GM23338 (cell line): ENCODE measurements at regions not wholly inside any gene's neighbourhood (a gene's known extent, or its start where the extent isn't known, plus 50 kb on each side); places are given as distances from the start of the nearest gene placed in this dataset.

Experiments
- POLR2AphosphoS5 ChIP-seq: IDR thresholded peaks from 2 replicates; pipeline ENCODE4 v1.6.1; 2016; ENCODE audit warnings: antibody characterized with exemption, low read depth
- TF ChIP-seq, protein P1 (sequence below), 2 experiments: fragments of 200-600 bp in 1 of 2; sonication (generic) in 1 of 2; conservative IDR thresholded peaks; 2 replicates each; pipeline versions ENCODE4 v1.5.1 to v1.6.1; 2016 to 2017; ENCODE audit warnings: antibody characterized with exemption in 2 of 2, low read depth in 2 of 2, mild to moderate bottlenecking in 2 of 2, moderate library complexity in 1 of 2
- TF ChIP-seq, protein P2 (sequence below): IDR thresholded peaks from 2 replicates; pipeline ENCODE4 v1.6.1; 2016; ENCODE audit warnings: antibody characterized with exemption
- TF ChIP-seq, protein P3 (sequence below): fragments of 250-450 bp; sonication (Bioruptor Pico); IDR thresholded peaks from 2 replicates; pipeline ENCODE4 v1.5.0; 2020; ENCODE audit warnings: mild to moderate bottlenecking, moderate library complexity

DNA sequence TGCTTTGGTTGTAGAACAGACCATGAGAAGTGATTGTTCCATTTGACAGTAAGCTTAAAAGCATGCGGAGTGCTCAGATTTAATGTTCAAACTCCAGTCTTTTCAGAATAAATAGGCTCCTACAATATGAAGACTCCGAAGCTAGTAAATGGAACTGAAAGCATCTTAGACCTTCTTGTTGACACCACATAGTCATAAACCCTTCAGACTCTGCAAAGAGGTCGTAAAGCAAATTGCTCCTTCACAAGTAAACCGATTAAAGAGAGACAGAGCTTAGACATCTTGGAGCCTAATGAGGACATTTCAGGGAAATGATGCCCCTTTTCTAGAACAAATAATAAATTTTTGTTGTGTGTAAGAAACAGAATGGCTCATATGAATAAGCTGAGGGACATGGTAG lies 511.0 kb upstream of the RIOK2 start:
- TF ChIP-seq, protein P1, sequence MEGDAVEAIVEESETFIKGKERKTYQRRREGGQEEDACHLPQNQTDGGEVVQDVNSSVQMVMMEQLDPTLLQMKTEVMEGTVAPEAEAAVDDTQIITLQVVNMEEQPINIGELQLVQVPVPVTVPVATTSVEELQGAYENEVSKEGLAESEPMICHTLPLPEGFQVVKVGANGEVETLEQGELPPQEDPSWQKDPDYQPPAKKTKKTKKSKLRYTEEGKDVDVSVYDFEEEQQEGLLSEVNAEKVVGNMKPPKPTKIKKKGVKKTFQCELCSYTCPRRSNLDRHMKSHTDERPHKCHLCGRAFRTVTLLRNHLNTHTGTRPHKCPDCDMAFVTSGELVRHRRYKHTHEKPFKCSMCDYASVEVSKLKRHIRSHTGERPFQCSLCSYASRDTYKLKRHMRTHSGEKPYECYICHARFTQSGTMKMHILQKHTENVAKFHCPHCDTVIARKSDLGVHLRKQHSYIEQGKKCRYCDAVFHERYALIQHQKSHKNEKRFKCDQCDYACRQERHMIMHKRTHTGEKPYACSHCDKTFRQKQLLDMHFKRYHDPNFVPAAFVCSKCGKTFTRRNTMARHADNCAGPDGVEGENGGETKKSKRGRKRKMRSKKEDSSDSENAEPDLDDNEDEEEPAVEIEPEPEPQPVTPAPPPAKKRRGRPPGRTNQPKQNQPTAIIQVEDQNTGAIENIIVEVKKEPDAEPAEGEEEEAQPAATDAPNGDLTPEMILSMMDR (conservative IDR thresholded peaks at IDR 0.05; ENCODE audit: low read depth in 2 of 2), result no peak
- TF ChIP-seq, protein P2, sequence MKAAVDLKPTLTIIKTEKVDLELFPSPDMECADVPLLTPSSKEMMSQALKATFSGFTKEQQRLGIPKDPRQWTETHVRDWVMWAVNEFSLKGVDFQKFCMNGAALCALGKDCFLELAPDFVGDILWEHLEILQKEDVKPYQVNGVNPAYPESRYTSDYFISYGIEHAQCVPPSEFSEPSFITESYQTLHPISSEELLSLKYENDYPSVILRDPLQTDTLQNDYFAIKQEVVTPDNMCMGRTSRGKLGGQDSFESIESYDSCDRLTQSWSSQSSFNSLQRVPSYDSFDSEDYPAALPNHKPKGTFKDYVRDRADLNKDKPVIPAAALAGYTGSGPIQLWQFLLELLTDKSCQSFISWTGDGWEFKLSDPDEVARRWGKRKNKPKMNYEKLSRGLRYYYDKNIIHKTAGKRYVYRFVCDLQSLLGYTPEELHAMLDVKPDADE, result no peak
- TF ChIP-seq, protein P3, sequence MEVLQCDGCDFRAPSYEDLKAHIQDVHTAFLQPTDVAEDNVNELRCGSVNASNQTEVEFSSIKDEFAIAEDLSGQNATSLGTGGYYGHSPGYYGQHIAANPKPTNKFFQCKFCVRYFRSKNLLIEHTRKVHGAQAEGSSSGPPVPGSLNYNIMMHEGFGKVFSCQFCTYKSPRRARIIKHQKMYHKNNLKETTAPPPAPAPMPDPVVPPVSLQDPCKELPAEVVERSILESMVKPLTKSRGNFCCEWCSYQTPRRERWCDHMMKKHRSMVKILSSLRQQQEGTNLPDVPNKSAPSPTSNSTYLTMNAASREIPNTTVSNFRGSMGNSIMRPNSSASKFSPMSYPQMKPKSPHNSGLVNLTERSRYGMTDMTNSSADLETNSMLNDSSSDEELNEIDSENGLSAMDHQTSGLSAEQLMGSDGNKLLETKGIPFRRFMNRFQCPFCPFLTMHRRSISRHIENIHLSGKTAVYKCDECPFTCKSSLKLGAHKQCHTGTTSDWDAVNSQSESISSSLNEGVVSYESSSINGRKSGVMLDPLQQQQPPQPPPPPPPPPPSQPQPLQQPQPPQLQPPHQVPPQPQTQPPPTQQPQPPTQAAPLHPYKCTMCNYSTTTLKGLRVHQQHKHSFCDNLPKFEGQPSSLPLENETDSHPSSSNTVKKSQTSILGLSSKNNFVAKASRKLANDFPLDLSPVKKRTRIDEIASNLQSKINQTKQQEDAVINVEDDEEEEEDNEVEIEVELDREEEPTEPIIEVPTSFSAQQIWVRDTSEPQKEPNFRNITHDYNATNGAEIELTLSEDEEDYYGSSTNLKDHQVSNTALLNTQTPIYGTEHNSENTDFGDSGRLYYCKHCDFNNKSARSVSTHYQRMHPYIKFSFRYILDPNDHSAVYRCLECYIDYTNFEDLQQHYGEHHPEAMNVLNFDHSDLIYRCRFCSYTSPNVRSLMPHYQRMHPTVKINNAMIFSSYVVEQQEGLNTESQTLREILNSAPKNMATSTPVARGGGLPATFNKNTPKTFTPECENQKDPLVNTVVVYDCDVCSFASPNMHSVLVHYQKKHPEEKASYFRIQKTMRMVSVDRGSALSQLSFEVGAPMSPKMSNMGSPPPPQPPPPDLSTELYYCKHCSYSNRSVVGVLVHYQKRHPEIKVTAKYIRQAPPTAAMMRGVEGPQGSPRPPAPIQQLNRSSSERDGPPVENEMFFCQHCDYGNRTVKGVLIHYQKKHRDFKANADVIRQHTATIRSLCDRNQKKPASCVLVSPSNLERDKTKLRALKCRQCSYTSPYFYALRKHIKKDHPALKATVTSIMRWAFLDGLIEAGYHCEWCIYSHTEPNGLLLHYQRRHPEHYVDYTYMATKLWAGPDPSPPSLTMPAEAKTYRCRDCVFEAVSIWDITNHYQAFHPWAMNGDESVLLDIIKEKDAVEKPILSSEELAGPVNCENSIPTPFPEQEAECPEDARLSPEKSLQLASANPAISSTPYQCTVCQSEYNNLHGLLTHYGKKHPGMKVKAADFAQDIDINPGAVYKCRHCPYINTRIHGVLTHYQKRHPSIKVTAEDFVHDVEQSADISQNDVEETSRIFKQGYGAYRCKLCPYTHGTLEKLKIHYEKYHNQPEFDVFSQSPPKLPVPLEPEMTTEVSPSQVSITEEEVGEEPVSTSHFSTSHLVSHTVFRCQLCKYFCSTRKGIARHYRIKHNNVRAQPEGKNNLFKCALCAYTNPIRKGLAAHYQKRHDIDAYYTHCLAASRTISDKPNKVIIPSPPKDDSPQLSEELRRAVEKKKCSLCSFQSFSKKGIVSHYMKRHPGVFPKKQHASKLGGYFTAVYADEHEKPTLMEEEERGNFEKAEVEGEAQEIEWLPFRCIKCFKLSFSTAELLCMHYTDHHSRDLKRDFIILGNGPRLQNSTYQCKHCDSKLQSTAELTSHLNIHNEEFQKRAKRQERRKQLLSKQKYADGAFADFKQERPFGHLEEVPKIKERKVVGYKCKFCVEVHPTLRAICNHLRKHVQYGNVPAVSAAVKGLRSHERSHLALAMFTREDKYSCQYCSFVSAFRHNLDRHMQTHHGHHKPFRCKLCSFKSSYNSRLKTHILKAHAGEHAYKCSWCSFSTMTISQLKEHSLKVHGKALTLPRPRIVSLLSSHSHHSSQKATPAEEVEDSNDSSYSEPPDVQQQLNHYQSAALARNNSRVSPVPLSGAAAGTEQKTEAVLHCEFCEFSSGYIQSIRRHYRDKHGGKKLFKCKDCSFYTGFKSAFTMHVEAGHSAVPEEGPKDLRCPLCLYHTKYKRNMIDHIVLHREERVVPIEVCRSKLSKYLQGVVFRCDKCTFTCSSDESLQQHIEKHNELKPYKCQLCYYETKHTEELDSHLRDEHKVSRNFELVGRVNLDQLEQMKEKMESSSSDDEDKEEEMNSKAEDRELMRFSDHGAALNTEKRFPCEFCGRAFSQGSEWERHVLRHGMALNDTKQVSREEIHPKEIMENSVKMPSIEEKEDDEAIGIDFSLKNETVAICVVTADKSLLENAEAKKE, result no peak
- TF ChIP-seq POLR2AphosphoS5, result no peak
